Activated naive CD4-positive, alpha-beta T cell treated with anti-CD3 and anti-CD28 coated beads, Interleukin-2, amount 50 U/mL, for 16 hours (primary cell): ENCODE measurements at regions not wholly inside any gene's neighbourhood (a gene's known extent, or its start where the extent isn't known, plus 50 kb on each side); places are given as distances from the start of the nearest gene placed in this dataset.
"Not testable (repeated sequence)": the region's sequence is repeated elsewhere in the genome, so short reads cannot be mapped to it uniquely, and the experiment has no call there.

Experiments
- DNase-seq: peaks from one replicate; pipeline ENCODE4 v3.0.0-alpha.2; 2020

DNA sequence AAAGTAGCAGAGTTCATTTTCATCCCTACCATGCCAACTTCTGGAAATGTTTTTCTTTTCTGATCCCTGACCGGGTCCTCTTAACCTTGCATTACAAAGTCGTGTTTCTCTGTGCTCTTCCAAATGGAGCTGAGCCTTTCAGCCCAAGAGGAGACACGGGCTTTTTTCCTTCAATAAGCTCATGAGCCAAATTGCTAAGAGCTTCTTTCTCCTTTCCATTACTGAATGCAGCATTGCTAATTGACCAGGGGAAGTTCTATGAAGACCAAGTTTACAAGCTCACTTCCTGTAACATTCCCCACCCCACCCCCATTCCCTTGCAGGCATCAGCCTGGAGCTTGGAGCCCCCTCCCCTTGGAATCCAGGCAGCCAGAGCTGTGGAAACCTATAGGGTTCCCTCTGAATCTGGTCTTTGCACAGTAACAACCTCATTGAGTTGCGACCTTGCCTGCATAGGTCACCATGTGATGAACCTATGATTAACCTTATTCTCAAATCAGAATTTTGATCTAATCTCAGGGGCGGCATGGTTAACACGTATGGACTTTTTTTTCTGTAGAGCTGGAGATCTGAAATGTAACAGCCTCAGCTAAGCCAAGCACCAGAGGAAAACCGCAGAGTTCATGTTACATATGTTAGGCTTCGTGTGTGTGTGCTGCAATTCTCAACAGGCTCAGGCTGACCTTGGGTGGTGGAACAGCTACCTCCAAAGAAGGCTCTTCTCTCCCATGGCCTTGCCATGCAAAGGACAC lies 395.7 kb upstream of the ZNF462 start:
- DNase-seq: no peak

- no peak for DNase-seq
Measured at GRCh38 chr9:106467865-106468164, 395.2 kb upstream of the ZNF462 start.

DNA sequence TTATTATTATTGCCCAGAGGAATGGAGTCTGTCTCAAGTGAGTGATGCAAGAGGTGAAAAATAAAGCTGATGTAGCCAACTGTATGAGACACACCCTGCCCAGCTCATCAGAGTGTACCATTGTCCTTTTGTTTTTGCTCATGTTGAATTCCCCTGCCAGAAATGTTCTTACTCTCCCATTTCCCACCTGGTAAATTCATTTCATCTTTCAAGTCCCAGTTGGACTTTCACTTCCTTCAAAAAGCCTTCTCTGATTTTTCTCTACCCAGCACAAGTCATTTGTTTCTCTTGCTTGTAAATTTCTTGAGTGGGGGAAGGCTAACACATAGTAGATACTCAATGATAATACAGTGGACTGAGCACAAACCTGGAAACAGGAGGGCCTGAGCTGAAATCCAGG lies 394.5 kb upstream of the ZNF462 start:
- DNase-seq: no peak

- no peak for DNase-seq
Measured at GRCh38 chr9:106478312-106478711, 384.7 kb upstream of the ZNF462 start.

- DNase-seq: no peak
Measured at GRCh38 chr9:106478727-106479126, 384.2 kb upstream of the ZNF462 start.

GRCh38 chr9:106479679-106480078 lies 383.3 kb upstream of the ZNF462 start:
- no peak for DNase-seq

GRCh38 chr9:106481013-106481609 lies 381.9 kb upstream of the ZNF462 start:
- DNase-seq: no peak

- no peak for DNase-seq
Measured at GRCh38 chr9:106482733-106483132, 380.2 kb upstream of the ZNF462 start.

DNA sequence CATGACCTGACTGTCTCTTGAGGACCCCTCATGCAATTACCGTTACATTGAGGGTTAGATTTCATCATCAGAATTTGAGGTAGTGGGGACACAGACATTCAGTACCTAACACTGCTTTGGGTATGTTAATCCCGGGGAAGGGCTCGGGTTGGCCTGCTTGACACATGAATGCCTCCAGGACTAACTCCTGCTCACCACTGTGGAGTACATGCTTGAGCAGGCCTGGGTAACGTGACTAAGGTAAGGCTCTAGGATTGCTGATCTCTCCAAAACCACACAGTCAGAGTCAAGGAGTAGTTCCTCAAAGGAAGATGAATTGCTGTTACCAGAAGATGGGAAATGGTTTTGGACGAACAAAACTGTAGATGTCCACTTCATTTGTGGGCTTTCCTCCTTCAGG lies 376.3 kb upstream of the ZNF462 start:
- DNase-seq: no peak

- no peak for DNase-seq
Measured at GRCh38 chr9:106487266-106487665, 375.7 kb upstream of the ZNF462 start.

GRCh38 chr9:106492126-106492525 lies 370.8 kb upstream of the ZNF462 start:
- not testable (repeated sequence) for DNase-seq

GRCh38 chr9:106500171-106500570 lies 362.8 kb upstream of the ZNF462 start:
- no peak for DNase-seq

DNA sequence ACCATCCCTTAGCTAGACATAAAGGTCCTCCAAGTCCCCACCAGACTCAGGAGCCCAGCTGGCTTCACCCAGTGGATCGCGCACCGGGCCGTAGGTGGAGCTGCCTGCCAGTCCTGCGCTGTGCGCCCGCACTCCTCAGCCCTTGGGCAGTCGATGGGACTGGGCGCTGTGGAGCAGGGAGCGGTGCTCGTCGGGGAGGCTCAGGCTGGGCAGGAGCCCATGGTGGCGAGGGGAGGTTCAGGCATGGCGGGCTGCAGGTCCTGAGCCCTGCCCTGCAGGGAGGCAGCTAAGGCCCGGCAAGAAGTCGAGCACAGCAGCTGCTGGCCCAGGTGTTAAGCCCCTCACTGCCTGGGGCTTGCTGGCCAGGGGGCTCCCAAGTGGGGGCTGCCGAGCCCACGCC lies 361.8 kb upstream of the ZNF462 start:
- DNase-seq: not testable (repeated sequence)

DNA sequence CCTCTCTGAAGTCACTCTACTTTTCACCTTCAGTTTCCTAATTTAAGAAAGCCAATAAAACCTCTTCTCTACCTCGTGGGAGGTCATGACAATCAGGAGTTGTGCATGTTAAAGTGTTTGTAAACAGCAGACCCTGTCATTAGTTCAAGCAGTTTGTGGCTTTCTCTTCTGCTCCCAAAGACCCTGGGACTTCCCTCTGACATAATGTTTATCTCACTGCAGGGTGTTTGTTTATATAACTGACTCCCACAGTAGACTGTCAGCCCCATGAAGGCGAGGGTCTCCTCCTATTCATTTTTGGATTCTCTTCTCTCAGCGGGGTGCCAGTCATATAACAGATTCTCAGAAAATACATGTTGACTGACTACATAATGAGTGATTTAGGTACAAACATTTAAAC lies 360.0 kb upstream of the ZNF462 start:
- DNase-seq: no peak

GRCh38 chr9:106503759-106504158 lies 359.2 kb upstream of the ZNF462 start:
- DNase-seq: no peak

DNA sequence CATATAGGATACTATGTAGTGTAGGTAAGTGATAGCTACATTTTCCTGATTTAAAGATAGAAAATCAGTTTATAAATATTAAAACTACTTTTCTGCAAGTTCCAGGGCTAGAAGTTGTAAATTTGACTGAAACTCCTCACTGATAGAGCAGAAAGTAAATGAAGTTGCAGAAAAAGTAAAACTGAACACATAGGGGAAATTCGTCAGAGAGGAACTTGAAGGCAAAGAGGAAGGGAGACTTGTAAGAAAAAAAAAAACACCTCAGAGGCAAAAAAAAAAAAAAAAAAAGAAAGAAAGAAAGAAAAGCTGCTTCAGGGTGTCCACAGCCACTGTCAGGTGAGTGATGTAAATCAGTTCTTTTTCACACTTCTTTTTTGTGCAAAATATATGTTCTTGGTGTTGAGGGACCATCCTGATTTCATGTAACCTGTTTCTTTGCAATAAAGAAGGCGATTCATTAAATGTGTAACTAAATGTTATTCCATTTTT lies 336.2 kb upstream of the ZNF462 start:
- DNase-seq: no peak

DNA sequence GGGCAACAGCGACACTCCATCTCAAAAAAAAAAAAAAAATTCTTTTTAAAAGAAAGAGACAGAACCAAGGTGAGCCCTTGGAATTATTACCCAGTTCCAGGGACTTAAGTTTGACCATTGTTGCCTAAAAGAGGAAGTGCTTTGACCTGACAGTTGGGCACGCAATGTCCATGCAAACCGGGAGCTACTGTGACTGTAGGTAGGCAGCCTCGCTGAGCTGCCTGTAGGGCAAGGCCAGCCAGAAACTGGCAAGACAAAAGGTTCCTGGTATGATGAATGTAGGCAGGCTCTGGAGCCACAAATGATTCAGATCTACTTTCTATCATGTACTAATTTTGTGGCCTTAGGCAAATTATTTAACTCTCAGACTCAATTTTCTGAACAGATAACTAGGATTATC lies 334.8 kb upstream of the ZNF462 start:
- DNase-seq: no peak

GRCh38 chr9:106529616-106530015 lies 333.4 kb upstream of the ZNF462 start:
- DNase-seq: no peak

- no peak for DNase-seq
Measured at GRCh38 chr9:106531491-106531890, 331.5 kb upstream of the ZNF462 start.

GRCh38 chr9:106532306-106533015 lies 330.5 kb upstream of the ZNF462 start:
- DNase-seq: no peak

DNA sequence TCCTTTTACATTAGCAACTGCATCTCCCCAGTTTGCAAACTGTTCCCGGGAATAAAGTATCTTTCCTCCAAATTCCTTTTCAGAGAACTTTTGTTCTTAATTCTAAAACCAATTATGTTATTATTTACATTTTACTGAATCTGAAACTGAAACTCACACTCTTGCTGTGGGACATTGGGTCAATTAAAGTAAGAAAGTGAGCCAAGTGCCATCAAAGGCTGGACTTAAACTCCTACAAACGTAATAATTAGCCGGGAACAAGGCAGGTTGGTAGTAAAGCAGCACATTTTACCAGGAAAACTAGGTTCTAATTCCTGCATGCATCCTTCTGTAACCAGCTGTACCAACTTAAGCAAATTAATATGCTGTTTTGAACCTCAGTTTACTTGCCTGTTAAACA lies 328.2 kb upstream of the ZNF462 start:
- DNase-seq: no peak

DNA sequence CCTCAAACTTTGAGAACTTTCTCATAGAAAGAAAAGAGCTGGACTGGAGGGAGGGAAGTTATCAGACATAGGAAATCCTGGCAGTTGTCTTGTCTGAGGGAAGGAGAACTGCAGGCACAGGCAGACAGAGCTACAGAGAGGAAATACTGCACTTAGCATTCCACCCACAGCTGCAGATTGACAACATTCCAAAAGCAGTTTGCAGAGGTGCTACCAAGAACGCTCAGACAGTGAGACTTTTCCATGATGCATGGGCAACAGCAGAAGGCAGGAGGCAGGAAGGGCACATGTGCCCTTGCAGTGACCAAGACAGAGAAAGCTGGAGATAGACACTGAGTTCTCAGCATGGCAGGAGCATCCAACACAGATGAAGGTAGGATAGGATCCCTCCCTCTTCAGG lies 327.5 kb upstream of the ZNF462 start:
- DNase-seq: no peak

DNA sequence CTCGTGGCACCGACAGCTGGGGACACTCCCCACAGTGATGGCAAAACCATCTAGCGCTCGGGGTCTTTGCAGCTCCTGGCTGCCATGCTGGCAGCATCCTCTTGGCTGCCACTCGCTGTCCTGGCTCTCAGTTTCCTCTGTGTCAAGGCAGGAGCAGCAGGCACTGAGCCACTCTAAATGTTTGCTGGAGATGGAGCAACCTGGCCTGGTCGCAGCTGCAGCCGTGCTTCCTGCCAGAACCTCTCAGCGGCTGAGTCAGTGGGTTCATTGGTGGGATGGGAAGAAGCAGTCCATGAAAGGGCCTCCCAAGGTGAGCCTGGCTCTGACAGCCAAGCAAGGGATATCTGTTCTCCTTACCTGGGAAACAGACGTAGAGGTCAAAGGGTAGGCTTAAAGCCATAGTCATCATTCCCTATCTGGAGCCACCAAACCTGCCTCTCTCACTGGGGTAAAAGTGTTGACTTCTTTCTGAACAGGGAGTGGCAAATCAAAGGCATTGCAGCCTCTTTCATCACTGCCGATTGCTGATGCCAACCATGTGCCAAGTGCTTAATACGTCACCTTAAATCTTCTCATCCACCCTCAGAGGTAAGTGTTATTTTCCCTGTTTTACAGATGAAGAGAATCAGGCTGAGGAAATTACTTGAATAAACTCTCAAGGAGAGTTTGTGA lies 304.8 kb upstream of the ZNF462 start:
- no peak for DNase-seq

DNA sequence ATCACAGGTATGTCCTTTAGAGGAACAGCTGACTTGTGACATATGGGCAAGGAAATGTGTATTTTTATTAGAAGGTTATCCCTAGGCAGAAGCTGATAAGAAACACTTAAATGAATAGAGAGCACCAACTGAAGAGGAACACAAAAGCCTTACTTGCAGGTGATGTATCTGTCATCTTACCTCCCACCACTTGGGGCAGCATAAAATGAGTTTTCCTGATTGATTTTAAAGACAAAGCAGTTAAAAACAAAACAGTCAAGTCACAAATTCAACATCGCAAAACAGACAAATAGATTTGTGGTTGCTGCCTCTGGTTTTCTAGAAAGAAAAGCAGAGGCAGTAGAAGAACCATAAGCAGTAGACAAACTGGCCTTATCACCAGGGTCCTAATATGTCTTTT lies 302.4 kb upstream of the ZNF462 start:
- DNase-seq: no peak
